ENCODE measurements at regions not wholly inside any gene's neighbourhood (a gene's known extent, or its start where the extent isn't known, plus 50 kb on each side); places are given as distances from the start of the nearest gene placed in this dataset.

GRCh38 chr1:74995821-74996220, 138.4 kb upstream of the LHX8 start:
- DNase-seq (ENCODE audit: low read depth) = no peak
- no peak for TF ChIP-seq CTCF (conservative IDR thresholded peaks at IDR 0.05; ENCODE audit: control insufficient read depth, insufficient read depth, low read depth, low read length)
- no peak overlapping the region for H3K4me3 ChIP-seq (ENCODE audit: control insufficient read depth, low read depth, low read length)

DNA sequence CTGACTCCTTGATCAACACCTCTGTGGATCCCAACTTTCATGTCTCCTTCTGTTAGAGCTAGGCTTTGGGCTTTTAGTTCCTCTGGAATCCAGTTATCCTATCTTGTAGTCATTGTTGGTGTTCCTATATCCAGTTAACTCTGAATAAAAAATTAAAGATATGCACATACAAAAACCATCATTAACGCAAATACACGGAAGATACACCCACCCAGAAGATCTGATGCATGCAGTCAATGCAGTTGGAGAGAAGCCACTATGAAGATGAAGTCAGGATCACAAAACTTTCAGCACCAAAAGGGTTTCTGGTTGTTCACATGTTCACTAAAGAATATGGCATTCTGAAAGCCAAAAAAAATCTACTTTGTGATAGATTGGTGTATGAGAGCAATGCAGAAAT, 123.6 kb upstream of the LHX8 start:
- H3K4me3 ChIP-seq (ENCODE audit: control insufficient read depth, low read depth, low read length) = no peak overlapping the region
- no peak for DNase-seq (ENCODE audit: low read depth)
- TF ChIP-seq CTCF (conservative IDR thresholded peaks at IDR 0.05; ENCODE audit: control insufficient read depth, insufficient read depth, low read depth, low read length) = no peak

- TF ChIP-seq CTCF (conservative IDR thresholded peaks at IDR 0.05; ENCODE audit: control insufficient read depth, insufficient read depth, low read depth, low read length) = no peak
Observed at GRCh38 chr1:75014250-75014649, 119.9 kb upstream of the LHX8 start.

GRCh38 chr1:75023005-75023404, 111.2 kb upstream of the LHX8 start:
- DNase-seq (ENCODE audit: low read depth) = no peak
- H3K4me3 ChIP-seq (ENCODE audit: control insufficient read depth, low read depth, low read length) = no peak overlapping the region
- TF ChIP-seq CTCF (conservative IDR thresholded peaks at IDR 0.05; ENCODE audit: control insufficient read depth, insufficient read depth, low read depth, low read length) = no peak

More at GRCh38 chr1:75014250-75014649, 119.9 kb upstream of the LHX8 start:
- no peak for DNase-seq (ENCODE audit: low read depth)
- H3K4me3 ChIP-seq (ENCODE audit: control insufficient read depth, low read depth, low read length) = no peak overlapping the region

GRCh38 chr1:75034376-75034775, 99.8 kb upstream of the LHX8 start:
- H3K4me3 ChIP-seq (ENCODE audit: control insufficient read depth, low read depth, low read length) = no peak overlapping the region
- no peak for DNase-seq (ENCODE audit: low read depth)
- no peak for TF ChIP-seq CTCF (conservative IDR thresholded peaks at IDR 0.05; ENCODE audit: control insufficient read depth, insufficient read depth, low read depth, low read length)

DNA sequence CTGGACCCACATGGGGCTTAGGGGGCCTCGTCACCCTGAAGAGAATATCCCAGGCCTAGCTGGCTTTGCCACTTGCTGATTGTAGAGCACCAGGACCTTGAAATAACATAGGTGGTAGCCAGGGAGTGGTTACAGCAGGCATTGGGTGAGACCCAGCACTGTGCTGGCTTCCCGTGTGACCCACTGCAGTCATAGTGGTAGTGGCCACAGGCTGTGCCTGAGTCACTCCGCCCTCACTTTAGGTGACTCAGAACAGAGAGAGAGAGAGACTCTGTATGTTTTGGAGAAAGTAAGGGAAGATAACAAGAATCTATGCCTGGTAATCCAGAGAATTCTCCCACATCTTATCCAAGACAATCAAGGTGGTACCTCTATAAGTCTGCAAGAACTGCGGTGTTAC, 98.7 kb upstream of the LHX8 start:
- no peak for TF ChIP-seq CTCF (conservative IDR thresholded peaks at IDR 0.05; ENCODE audit: control insufficient read depth, insufficient read depth, low read depth, low read length)
- DNase-seq (ENCODE audit: low read depth) = no peak
- H3K4me3 ChIP-seq (ENCODE audit: control insufficient read depth, low read depth, low read length) = no peak overlapping the region

- no peak overlapping the region for H3K4me3 ChIP-seq (ENCODE audit: control insufficient read depth, low read depth, low read length)
- DNase-seq (ENCODE audit: low read depth) = no peak
- no peak for TF ChIP-seq CTCF (conservative IDR thresholded peaks at IDR 0.05; ENCODE audit: control insufficient read depth, insufficient read depth, low read depth, low read length)
Observed at GRCh38 chr1:75053207-75053606, 81.0 kb upstream of the LHX8 start.

Data from fibroblast of mammary gland (primary cell).